ENCODE measurements at regions not wholly inside any gene's neighbourhood (a gene's known extent, or its start where the extent isn't known, plus 50 kb on each side); places are given as distances from the start of the nearest gene placed in this dataset.
"Not testable (repeated sequence)": the region's sequence is repeated elsewhere in the genome, so short reads cannot be mapped to it uniquely, and the experiment has no call there.

DNA sequence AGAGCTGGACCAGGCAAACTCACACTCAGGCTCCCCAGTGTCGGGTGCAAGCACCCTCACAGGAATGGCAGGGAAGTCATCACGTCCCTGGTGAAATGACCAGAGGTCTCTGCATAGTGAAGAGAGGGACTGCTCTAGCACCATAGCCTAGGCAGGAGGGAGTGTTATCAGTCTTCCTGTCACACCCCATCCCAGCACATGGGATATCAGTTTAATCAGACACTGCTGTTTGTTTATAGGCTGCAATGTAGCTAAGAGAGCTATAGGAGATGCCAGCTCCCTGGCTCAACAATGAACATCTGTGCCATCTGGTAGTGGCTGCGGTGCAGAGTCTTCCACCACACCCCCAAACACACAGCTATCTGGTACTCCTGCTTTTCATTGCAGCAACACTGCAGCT lies 776.6 kb downstream of the ZNF385D start (continued):
- TF ChIP-seq, protein P1, sequence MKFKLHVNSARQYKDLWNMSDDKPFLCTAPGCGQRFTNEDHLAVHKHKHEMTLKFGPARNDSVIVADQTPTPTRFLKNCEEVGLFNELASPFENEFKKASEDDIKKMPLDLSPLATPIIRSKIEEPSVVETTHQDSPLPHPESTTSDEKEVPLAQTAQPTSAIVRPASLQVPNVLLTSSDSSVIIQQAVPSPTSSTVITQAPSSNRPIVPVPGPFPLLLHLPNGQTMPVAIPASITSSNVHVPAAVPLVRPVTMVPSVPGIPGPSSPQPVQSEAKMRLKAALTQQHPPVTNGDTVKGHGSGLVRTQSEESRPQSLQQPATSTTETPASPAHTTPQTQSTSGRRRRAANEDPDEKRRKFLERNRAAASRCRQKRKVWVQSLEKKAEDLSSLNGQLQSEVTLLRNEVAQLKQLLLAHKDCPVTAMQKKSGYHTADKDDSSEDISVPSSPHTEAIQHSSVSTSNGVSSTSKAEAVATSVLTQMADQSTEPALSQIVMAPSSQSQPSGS (IDR thresholded peaks at IDR 0.05; ENCODE audit: low read length), result no peak

DNA sequence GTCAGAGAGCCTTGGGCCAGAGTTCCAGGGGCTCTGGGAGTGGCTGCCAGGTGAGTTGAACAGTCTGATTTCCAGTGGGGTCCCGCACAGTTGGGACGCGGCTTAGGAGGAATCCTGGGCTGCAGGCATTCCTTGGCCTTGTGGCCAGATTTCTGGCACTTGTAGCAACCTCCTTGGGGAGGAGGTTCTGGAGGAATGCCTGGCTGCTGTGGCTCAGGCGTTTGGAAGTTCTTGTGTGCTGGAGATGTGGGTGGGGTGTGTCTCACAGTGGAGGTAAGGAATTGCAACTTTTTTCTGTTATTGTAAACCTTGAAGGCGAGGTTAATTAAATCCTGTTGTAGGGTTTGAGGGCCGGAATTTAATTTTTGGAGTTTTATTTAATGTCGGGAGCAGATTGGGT lies 780.2 kb downstream of the ZNF385D start:
- H3K18ac ChIP-seq (ENCODE audit: extremely low read depth, low read length); H3K4me3 ChIP-seq (ENCODE audit: extremely low read depth in 1 of 4, insufficient read depth in 2 of 4, low read depth in 3 of 4, low read length in 4 of 4); H3K9me3 ChIP-seq (ENCODE audit: insufficient read depth in 2 of 2, low read depth in 1 of 2, low read length in 1 of 2); FAIRE-seq; H3K36me3 ChIP-seq (ENCODE audit: control insufficient read depth in 2 of 4, insufficient read depth in 4 of 4, low read length in 3 of 4); H3K79me1 ChIP-seq (ENCODE audit: low read depth, low read length); H3K27ac ChIP-seq (ENCODE audit: low read depth, low read length); H2BK12ac ChIP-seq (ENCODE audit: low read depth, low read length); H3K14ac ChIP-seq (ENCODE audit: insufficient read length); H4K8ac ChIP-seq (ENCODE audit: extremely low read depth, insufficient read depth, low read length); H4K91ac ChIP-seq (replicated peaks; ENCODE audit: insufficient read length, low read length); POLR2A ChIA-PET (ENCODE audit: partially characterized antibody); H4K5ac ChIP-seq (ENCODE audit: insufficient read length, low read depth, low read length); H2AFZ ChIP-seq (ENCODE audit: low read length); H3K4ac ChIP-seq (replicated peaks; ENCODE audit: insufficient read length, low read depth, low read length); H3K4me2 ChIP-seq (ENCODE audit: insufficient read depth in 1 of 2, low read depth in 2 of 2, low read length in 2 of 2); H2BK120ac ChIP-seq (replicated peaks; ENCODE audit: low read depth, low read length); CTCF ChIA-PET (ENCODE audit: partially characterized antibody); H3K79me2 ChIP-seq (ENCODE audit: control insufficient read depth in 1 of 2, insufficient read depth in 2 of 2, low read length in 2 of 2); H2BK5ac ChIP-seq (ENCODE audit: low read depth, low read length); H3K23ac ChIP-seq (ENCODE audit: insufficient read length); H4K20me1 ChIP-seq (replicated peaks in 1 of 2; ENCODE audit: control insufficient read depth in 1 of 2, insufficient read depth in 2 of 2, low read length in 2 of 2); H2BK20ac ChIP-seq (ENCODE audit: low read length); H3K56ac ChIP-seq (replicated peaks; ENCODE audit: insufficient read length, low read depth, low read length); H3K27me3 ChIP-seq (replicated peaks in 1 of 4; ENCODE audit: control insufficient read depth in 3 of 4, extremely low read depth in 1 of 4, insufficient read depth in 3 of 4, low read length in 3 of 4); H2BK15ac ChIP-seq (ENCODE audit: low read length); H2AK5ac ChIP-seq (ENCODE audit: low read depth, low read length); H3K4me1 ChIP-seq (replicated peaks in 1 of 4; ENCODE audit: control insufficient read depth in 3 of 4, insufficient read depth in 4 of 4, low read length in 3 of 4); H3K23me2 ChIP-seq (ENCODE audit: low read depth, low read length); DNase-seq (ENCODE audit: low read depth in 1 of 2, low spot score in 2 of 2); H3K9ac ChIP-seq (replicated peaks in 1 of 4; ENCODE audit: extremely low read depth in 1 of 4, low read depth in 3 of 4, low read length in 3 of 4): not testable (repeated sequence)
- WGBS, 2 experiments (ENCODE audit: extremely low coverage in 1 of 2, insufficient coverage in 1 of 2, insufficient read length in 1 of 2, insufficient replicate concordance in 2 of 2, low coverage in 1 of 2, low lambda C conversion rate in 2 of 2, missing lambda C conversion rate in 1 of 2), result 87% methylated on average over 5 of the region's 7 CpGs; no CpG with 5 or more reads in 1 of the 2 experiments
